SK-N-SH treated with all-trans-retinoic acid at 6 μM for 48 hours (cell line): ENCODE measurements at regions not wholly inside any gene's neighbourhood (a gene's known extent, or its start where the extent isn't known, plus 50 kb on each side); places are given as distances from the start of the nearest gene placed in this dataset.

Experiments
- CREB5 ChIP-seq: fragments of 250-450 bp; sonication (Bioruptor Pico); IDR thresholded peaks from 2 replicates; pipeline ENCODE4 v1.5.1; 2020; ENCODE audit warnings: low read depth, mild to moderate bottlenecking, moderate library complexity
- CSRNP3 ChIP-seq: fragments of 250-450 bp; sonication (Bioruptor Pico); IDR thresholded peaks from 2 replicates; pipeline ENCODE4 v1.5.1; 2021; ENCODE audit warnings: mild to moderate bottlenecking, moderate library complexity
- ESRRG ChIP-seq: fragments of 250-450 bp; sonication (Bioruptor Pico); IDR thresholded peaks from 2 replicates; pipeline ENCODE4 v1.6.1; 2021; ENCODE audit warnings: mild to moderate bottlenecking
- GLIS3 ChIP-seq: fragments of 250-450 bp; sonication (Bioruptor Pico); IDR thresholded peaks from 2 replicates; pipeline ENCODE4 v1.5.0; 2020; ENCODE audit warnings: mild to moderate bottlenecking, moderate library complexity
- PATZ1 ChIP-seq: fragments of 250-450 bp; sonication (Bioruptor Pico); IDR thresholded peaks from 2 replicates; pipeline ENCODE4 v1.8.0; 2020; ENCODE audit warnings: mild to moderate bottlenecking, moderate library complexity, borderline replicate concordance
- PPARA ChIP-seq: fragments of 250-450 bp; sonication (Bioruptor Pico); IDR thresholded peaks from 2 replicates; pipeline ENCODE4 v1.5.0; 2020; ENCODE audit warnings: mild to moderate bottlenecking, borderline replicate concordance
- RARB ChIP-seq: fragments of 250-450 bp; sonication (Bioruptor Pico); IDR thresholded peaks from 2 replicates; pipeline ENCODE4 v1.8.0; 2021; ENCODE audit warnings: mild to moderate bottlenecking, moderate library complexity
- TCF4 ChIP-seq: fragments of 250-450 bp; sonication (Bioruptor Pico); IDR thresholded peaks from 2 replicates; pipeline ENCODE4 v1.8.0; 2021; ENCODE audit warnings: mild to moderate bottlenecking, moderate library complexity, borderline replicate concordance
- TOX ChIP-seq: fragments of 250-450 bp; sonication (Bioruptor Pico); IDR thresholded peaks from 2 replicates; pipeline ENCODE4 v1.8.0; 2021; ENCODE audit warnings: mild to moderate bottlenecking, moderate library complexity, borderline replicate concordance
- TSHZ2 ChIP-seq: fragments of 250-450 bp; sonication (Bioruptor Pico); IDR thresholded peaks from 2 replicates; pipeline ENCODE4 v1.5.0; 2020; ENCODE audit warnings: mild to moderate bottlenecking, moderate library complexity
- ZFP3 ChIP-seq: fragments of 250-450 bp; sonication (Bioruptor Pico); IDR thresholded peaks from 2 replicates; pipeline ENCODE4 v1.5.0; 2020; ENCODE audit warnings: mild to moderate bottlenecking, moderate library complexity
- ZFP30 ChIP-seq: fragments of 450-650 bp; formaldehyde crosslinking; IDR thresholded peaks from 2 replicates; pipeline ENCODE4 v1.5.0; 2022; ENCODE audit warnings: mild to moderate bottlenecking, moderate library complexity
- ZNF8 ChIP-seq: fragments of 450-650 bp; formaldehyde crosslinking; IDR thresholded peaks from 2 replicates; pipeline ENCODE4 v1.5.0; 2020; ENCODE audit warnings: mild to moderate bottlenecking, moderate library complexity

- no peak for TF ChIP-seq ESRRG (CRISPR knock-in tag)
- no peak for TF ChIP-seq PPARA
- no peak for TF ChIP-seq CSRNP3 (CRISPR knock-in tag)
- TF ChIP-seq GLIS3 (CRISPR knock-in tag), result no peak
- TF ChIP-seq PATZ1, result no peak
- no peak for TF ChIP-seq CREB5 (CRISPR knock-in tag)
- no peak for TF ChIP-seq ZFP30 (CRISPR knock-in tag)
- TF ChIP-seq TSHZ2, result no peak
- TF ChIP-seq RARB (CRISPR knock-in tag), result no peak
- no peak for TF ChIP-seq TCF4 (CRISPR knock-in tag)
- no peak for TF ChIP-seq ZNF8 (CRISPR knock-in tag)
- no peak for TF ChIP-seq TOX (CRISPR knock-in tag)
- TF ChIP-seq ZFP3 (CRISPR knock-in tag), result no peak
Measured at GRCh38 chr10:129058664-129059155, 408.3 kb upstream of the MGMT start.
